Uterus (tissue), 3 donors: ENCODE measurements at regions not wholly inside any gene's neighbourhood (a gene's known extent, or its start where the extent isn't known, plus 50 kb on each side); places are given as distances from the start of the nearest gene placed in this dataset.

Experiments used
- DNase-seq, 2 donors: peaks; one replicate each; pipeline ENCODE4 v3.0.0-alpha.2; 2019 to 2020
- H3K27ac ChIP-seq, 2 donors: fragments of 200-600 bp; sonication (generic); 1 replicate in 1 of 2; 2 replicates in 1 of 2; pipeline ENCODE4 v1.5.1; 2016 to 2018
- H3K27me3 ChIP-seq, 2 donors: fragments of 200-600 bp; sonication (generic); one replicate each; pipeline ENCODE4 v1.5.1; 2018 to 2019; ENCODE audit warnings: control low read depth in 1 of 2
- H3K36me3 ChIP-seq, 2 donors: fragments of 200-600 bp; sonication (generic); one replicate each; pipeline ENCODE4 v1.5.1; 2019; ENCODE audit warnings: control low read depth in 1 of 2
- H3K4me1 ChIP-seq, 2 donors: fragments of 200-600 bp; sonication (generic); one replicate each; pipeline ENCODE4 v1.5.1; 2018 to 2019; ENCODE audit warnings: control low read depth in 1 of 2
- H3K4me3 ChIP-seq, 2 donors: fragments of 200-600 bp; sonication (generic); 1 replicate in 1 of 2; 2 replicates in 1 of 2; pipeline ENCODE4 v1.5.1; 2018 to 2019; ENCODE audit warnings: mild to moderate bottlenecking in 1 of 2
- H3K9me3 ChIP-seq, 2 donors: fragments of 200-600 bp; sonication (generic); one replicate each; pipeline ENCODE4 v1.5.1; 2019; ENCODE audit warnings: control low read depth in 1 of 2
- POLR2A ChIP-seq, 2 donors: fragments of 450-650 bp; IDR thresholded peaks; one replicate each; pipeline ENCODE4 v1.6.1; 2016; ENCODE audit warnings: antibody characterized with exemption in 2 of 2, mild to moderate bottlenecking in 1 of 2, moderate library complexity in 1 of 2
- intact Hi-C: fragments of 100-400 bp; cut with DNase I; formaldehyde crosslinking; loops from one replicate; pipeline ENCODE4 v1.15.1; 2023; ENCODE audit warnings: low total_unique reads
- TF ChIP-seq, protein P1 (sequence below), 4 experiments: fragments of 200-600 bp in 2 of 4; fragments of 450-650 bp in 2 of 4; sonication (generic) in 2 of 4; IDR thresholded peaks; one replicate each; pipeline ENCODE4 v1.5.1; 2016 to 2019; ENCODE audit warnings: antibody characterized with exemption in 4 of 4, mild to moderate bottlenecking in 2 of 4, moderate library complexity in 1 of 4
- donor health status: DM: yes; HTN: yes; CAD: no.

- DNase-seq: no peak
- H3K36me3 ChIP-seq: no peaks in the 10 kb centered on the region
- H3K27me3 ChIP-seq: no peaks in the 10 kb centered on the region
- intact Hi-C loops: no loop called here
- H3K9me3 ChIP-seq: no peaks in the 10 kb centered on the region
- no peak overlapping the region for H3K4me3 ChIP-seq
- TF ChIP-seq POLR2A (IDR thresholded peaks at IDR 0.05): no peak
- no peaks in the 10 kb centered on the region for H3K4me1 ChIP-seq
- H3K27ac ChIP-seq: no peak overlapping the region
Measured at GRCh38 chr14:82911930-82912329, 1378.3 kb upstream of the SEL1L start.

DNA sequence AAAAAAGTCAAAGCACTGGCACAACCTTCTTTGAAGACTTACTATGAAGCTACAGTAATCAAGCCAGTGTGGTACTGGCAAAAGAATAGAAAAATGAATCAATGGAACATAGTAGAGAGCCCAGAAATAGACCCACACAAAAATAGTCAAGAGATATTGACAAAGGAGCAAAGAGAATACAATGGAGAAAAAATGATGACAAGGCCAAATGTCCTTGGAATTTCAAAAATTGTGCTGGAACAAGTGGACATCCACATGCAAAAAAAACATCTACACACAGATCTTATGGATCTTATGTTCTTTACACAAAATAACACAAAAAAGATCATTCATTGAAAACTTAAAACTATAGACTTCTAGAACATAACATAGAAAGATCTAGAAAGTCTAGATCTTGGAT, 1379.7 kb upstream of the SEL1L start:
- intact Hi-C loops: no loop called here
- no peaks in the 10 kb centered on the region for H3K9me3 ChIP-seq
- TF ChIP-seq, protein P1, sequence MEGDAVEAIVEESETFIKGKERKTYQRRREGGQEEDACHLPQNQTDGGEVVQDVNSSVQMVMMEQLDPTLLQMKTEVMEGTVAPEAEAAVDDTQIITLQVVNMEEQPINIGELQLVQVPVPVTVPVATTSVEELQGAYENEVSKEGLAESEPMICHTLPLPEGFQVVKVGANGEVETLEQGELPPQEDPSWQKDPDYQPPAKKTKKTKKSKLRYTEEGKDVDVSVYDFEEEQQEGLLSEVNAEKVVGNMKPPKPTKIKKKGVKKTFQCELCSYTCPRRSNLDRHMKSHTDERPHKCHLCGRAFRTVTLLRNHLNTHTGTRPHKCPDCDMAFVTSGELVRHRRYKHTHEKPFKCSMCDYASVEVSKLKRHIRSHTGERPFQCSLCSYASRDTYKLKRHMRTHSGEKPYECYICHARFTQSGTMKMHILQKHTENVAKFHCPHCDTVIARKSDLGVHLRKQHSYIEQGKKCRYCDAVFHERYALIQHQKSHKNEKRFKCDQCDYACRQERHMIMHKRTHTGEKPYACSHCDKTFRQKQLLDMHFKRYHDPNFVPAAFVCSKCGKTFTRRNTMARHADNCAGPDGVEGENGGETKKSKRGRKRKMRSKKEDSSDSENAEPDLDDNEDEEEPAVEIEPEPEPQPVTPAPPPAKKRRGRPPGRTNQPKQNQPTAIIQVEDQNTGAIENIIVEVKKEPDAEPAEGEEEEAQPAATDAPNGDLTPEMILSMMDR (IDR thresholded peaks at IDR 0.05): no peak
- TF ChIP-seq POLR2A (IDR thresholded peaks at IDR 0.05): no peak
- H3K27me3 ChIP-seq: no peaks in the 10 kb centered on the region
- no peak for DNase-seq
- no peaks in the 10 kb centered on the region for H3K36me3 ChIP-seq
- no peak overlapping the region for H3K27ac ChIP-seq
- H3K4me3 ChIP-seq: no peak overlapping the region
- no peaks in the 10 kb centered on the region for H3K4me1 ChIP-seq

DNA sequence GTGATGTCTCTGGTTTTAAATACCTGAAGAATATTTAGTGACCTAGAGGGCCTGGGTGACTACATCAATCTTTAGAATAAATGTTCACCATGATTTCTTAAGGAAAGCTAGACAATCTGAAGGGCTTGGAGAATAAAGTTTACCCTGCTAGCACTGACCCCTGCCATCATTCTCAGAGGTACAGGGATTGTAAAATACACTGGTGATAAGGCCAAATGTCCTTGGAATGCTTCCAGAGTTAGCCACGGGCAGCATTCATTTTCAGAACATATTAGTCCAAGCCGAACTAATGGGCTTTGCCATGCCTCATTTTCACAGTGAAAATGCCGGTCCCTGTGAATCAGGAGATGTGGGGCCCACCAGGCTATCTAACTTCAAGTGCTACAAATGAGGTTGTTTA, 1381.7 kb upstream of the SEL1L start:
- Histone ChIP-seq H3K27ac (no peak overlapping the region), H3K4me3 (no peak overlapping the region), H3K27me3 (no peaks in the 10 kb centered on the region), H3K36me3 (no peaks in the 10 kb centered on the region), H3K4me1 (no peaks in the 10 kb centered on the region), H3K9me3 (no peaks in the 10 kb centered on the region)
- intact Hi-C loops: no loop called here
- DNase-seq: no peak
- no peak for TF ChIP-seq POLR2A (IDR thresholded peaks at IDR 0.05)
- TF ChIP-seq, protein P1 (IDR thresholded peaks at IDR 0.05): no peak

DNA sequence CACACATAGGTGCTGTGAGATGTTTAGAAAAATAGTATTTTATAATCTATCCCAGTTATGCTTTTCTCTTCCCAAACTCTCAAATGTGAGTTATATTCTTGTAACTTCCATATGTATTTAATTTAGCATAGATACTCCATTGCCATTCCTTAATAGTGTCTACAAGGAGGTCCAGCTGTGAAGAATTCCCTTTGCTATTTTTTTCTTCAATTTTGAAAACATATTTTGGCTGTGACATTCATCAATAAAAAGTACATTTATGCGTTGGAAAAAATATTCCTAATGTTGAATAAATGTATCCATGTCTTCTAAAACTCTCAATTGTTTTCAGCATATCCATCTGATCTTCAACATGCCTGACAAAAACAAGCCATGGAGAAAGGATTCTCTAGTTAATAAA, 1402.0 kb upstream of the SEL1L start:
- H3K4me1 ChIP-seq: no peaks in the 10 kb centered on the region
- no peaks in the 10 kb centered on the region for H3K36me3 ChIP-seq
- no peaks in the 10 kb centered on the region for H3K27me3 ChIP-seq
- intact Hi-C loops: no loop called here
- no peak for DNase-seq
- TF ChIP-seq, protein P1 (IDR thresholded peaks at IDR 0.05): no peak
- no peak for TF ChIP-seq POLR2A (IDR thresholded peaks at IDR 0.05)
- H3K27ac ChIP-seq: no peak overlapping the region
- no peak overlapping the region for H3K4me3 ChIP-seq
- no peaks in the 10 kb centered on the region for H3K9me3 ChIP-seq

GRCh38 chr14:82951171-82951570, 1417.5 kb upstream of the SEL1L start:
- Histone ChIP-seq H3K9me3 (no peaks in the 10 kb centered on the region), H3K27me3 (no peaks in the 10 kb centered on the region), H3K36me3 (no peaks in the 10 kb centered on the region), H3K4me1 (no peaks in the 10 kb centered on the region), H3K27ac (no peak overlapping the region), H3K4me3 (no peak overlapping the region)
- intact Hi-C loops: no loop called here
- no peak for DNase-seq
- TF ChIP-seq, protein P1 (IDR thresholded peaks at IDR 0.05): no peak
- no peak for TF ChIP-seq POLR2A (IDR thresholded peaks at IDR 0.05)

- DNase-seq: no peak
Measured at GRCh38 chr14:82963756-82964155, 1430.1 kb upstream of the SEL1L start.

More at GRCh38 chr14:82963756-82964155, 1430.1 kb upstream of the SEL1L start:
- TF ChIP-seq, protein P1 (IDR thresholded peaks at IDR 0.05): no peak
- TF ChIP-seq POLR2A (IDR thresholded peaks at IDR 0.05): no peak
- no peaks in the 10 kb centered on the region for H3K27me3 ChIP-seq
- no peaks in the 10 kb centered on the region for H3K9me3 ChIP-seq
- no peaks in the 10 kb centered on the region for H3K36me3 ChIP-seq
- no peak overlapping the region for H3K27ac ChIP-seq
- H3K4me3 ChIP-seq: no peak overlapping the region
- intact Hi-C loops: no loop called here
- H3K4me1 ChIP-seq: no peaks in the 10 kb centered on the region
